ENCODE measurements at regions not wholly inside any gene's neighbourhood (a gene's known extent, or its start where the extent isn't known, plus 50 kb on each side); places are given as distances from the start of the nearest gene placed in this dataset.

GRCh38 chr14:101411779-101412178, 149.5 kb upstream of the DIO3 start:
- Mint-ChIP-seq H3K27ac (no peak overlapping the region), H3K9me3 (no peaks in the 10 kb centered on the region), H3K4me3 (no peak overlapping the region), H3K36me3 (ENCODE audit: low read depth) (no peaks in the 10 kb centered on the region), H3K27me3 (peaks cover 19% of the 10 kb centered on the region), H3K4me1 (no peaks in the 10 kb centered on the region)
- CTCF ChIA-PET, result no interaction called here
- POLR2A ChIA-PET, result no interaction called here
- DNase-seq, result no peak

DNA sequence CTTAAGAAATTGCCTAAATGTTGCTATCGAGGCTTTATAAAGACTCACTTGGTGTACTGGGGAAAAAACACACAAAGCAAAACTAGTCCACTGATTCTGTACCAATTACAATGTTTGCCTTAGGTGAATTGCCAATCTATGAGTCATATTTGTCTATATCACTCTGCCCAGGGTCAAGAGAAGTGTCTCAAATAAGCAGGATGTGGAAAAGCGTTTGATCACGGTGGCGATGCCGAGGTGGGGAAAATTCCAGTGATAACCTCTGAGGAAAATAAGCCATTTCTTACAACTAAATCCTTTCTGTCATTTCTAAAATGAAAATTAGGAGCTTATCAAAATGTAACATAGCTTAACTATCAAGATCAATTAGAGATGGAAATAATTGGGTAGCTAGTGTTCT, 148.6 kb upstream of the DIO3 start:
- H3K9me3 Mint-ChIP-seq, result no peaks in the 10 kb centered on the region
- ChIA-PET POLR2A (no interaction called here), CTCF (no interaction called here)
- H3K4me1 Mint-ChIP-seq, result no peaks in the 10 kb centered on the region
- H3K36me3 Mint-ChIP-seq (ENCODE audit: low read depth), result no peaks in the 10 kb centered on the region
- DNase-seq, result no peak
- no peak overlapping the region for H3K4me3 Mint-ChIP-seq
- H3K27ac Mint-ChIP-seq, result no peak overlapping the region
- H3K27me3 Mint-ChIP-seq, result peaks cover 24% of the 10 kb centered on the region

DNA sequence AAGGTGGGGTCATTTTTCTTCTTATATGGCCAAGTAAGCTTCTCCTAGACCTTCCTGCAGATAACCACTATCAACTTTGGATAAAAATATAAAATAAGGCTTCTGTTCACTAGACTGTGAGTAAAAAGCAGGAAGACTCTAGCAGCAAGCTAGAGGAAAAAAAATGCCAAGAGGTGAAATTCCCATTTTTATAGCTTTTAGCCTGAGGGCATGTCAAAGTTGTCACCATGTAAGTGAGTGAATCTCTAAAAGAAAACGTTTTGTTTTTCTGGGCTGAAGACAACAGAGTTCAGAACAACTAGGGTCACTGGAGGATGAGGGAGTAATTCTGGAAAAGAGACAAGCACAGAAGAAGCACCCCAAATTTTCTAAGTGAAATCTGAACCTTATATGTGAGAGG, 143.9 kb upstream of the DIO3 start:
- H3K9me3 Mint-ChIP-seq, result no peaks in the 10 kb centered on the region
- POLR2A ChIA-PET, result no interaction called here
- DNase-seq, result no peak
- H3K4me1 Mint-ChIP-seq, result no peaks in the 10 kb centered on the region
- CTCF ChIA-PET, result no interaction called here
- peaks cover 41% of the 10 kb centered on the region for H3K27me3 Mint-ChIP-seq
- no peak overlapping the region for H3K4me3 Mint-ChIP-seq
- H3K27ac Mint-ChIP-seq, result no peak overlapping the region
- H3K36me3 Mint-ChIP-seq (ENCODE audit: low read depth), result no peaks in the 10 kb centered on the region

GRCh38 chr14:101418601-101419000, 142.7 kb upstream of the DIO3 start:
- no peak overlapping the region for H3K4me3 Mint-ChIP-seq
- H3K9me3 Mint-ChIP-seq, result no peaks in the 10 kb centered on the region
- H3K36me3 Mint-ChIP-seq (ENCODE audit: low read depth), result no peaks in the 10 kb centered on the region

DNA sequence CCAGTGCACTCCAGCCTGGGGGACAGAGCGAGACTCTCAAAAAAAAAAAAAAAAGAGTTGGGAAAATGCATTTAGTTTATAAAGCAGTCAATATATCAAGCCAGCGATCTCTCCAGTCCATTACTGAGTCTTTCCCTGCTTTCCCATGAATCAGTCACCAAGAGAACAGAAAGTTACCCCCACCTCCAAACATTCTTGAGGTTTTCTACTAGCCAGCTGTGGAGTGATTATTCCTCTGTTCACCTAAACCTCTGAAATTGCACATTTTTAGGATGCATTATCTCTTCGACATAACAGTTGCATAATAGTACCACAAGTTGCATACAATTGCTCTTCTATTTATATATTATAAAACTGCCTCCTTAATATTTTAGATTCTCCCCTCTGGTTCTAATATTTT, 134.8 kb upstream of the DIO3 start:
- Mint-ChIP-seq H3K4me1 (no peaks in the 10 kb centered on the region), H3K4me3 (no peak overlapping the region), H3K27me3 (peaks cover 58% of the 10 kb centered on the region), H3K36me3 (ENCODE audit: low read depth) (no peaks in the 10 kb centered on the region), H3K27ac (no peak overlapping the region), H3K9me3 (peaks cover 5% of the 10 kb centered on the region)
- CTCF ChIA-PET, result no interaction called here
- no peak for DNase-seq
- POLR2A ChIA-PET, result no interaction called here

More at GRCh38 chr14:101418601-101419000, 142.7 kb upstream of the DIO3 start:
- CTCF ChIA-PET, result no interaction called here
- Mint-ChIP-seq H3K27ac (no peak overlapping the region), H3K27me3 (peaks cover 45% of the 10 kb centered on the region), H3K4me1 (no peaks in the 10 kb centered on the region)
- POLR2A ChIA-PET, result no interaction called here
- DNase-seq, result no peak

GRCh38 chr14:101428409-101428808, 132.9 kb upstream of the DIO3 start:
- Mint-ChIP-seq H3K27me3 (peaks cover 61% of the 10 kb centered on the region), H3K9me3 (peaks cover 5% of the 10 kb centered on the region), H3K27ac (no peak overlapping the region), H3K4me1 (no peaks in the 10 kb centered on the region), H3K36me3 (ENCODE audit: low read depth) (no peaks in the 10 kb centered on the region), H3K4me3 (no peak overlapping the region)
- DNase-seq, result no peak
- CTCF ChIA-PET, result no interaction called here
- POLR2A ChIA-PET, result no interaction called here

DNA sequence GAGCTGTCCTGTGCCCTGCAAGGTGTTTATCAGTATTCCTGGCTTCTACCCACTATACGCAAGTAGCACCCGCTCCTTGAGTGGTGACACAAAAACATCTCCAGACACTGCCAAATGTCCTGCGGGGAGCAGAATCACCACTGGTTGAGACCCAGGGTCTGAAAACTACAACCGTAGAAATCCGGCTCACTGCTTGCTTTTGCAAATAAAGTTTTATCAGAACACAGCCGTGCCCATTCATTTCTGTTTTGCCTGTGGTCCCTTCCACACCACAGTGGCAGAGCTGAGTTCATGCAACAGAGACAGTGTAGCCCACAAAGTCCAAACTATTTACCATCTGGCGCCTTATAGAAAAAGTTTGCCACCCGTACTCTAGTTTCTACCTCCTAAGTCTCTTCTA, 125.7 kb upstream of the DIO3 start:
- Mint-ChIP-seq H3K36me3 (ENCODE audit: low read depth) (no peaks in the 10 kb centered on the region), H3K27ac (no peak overlapping the region), H3K4me1 (no peaks in the 10 kb centered on the region), H3K9me3 (no peaks in the 10 kb centered on the region), H3K4me3 (no peak overlapping the region), H3K27me3 (peaks cover 73% of the 10 kb centered on the region)
- DNase-seq, result no peak
- ChIA-PET CTCF (no interaction called here), POLR2A (no interaction called here)

GRCh38 chr14:101439023-101439422, 122.3 kb upstream of the DIO3 start:
- Mint-ChIP-seq H3K36me3 (ENCODE audit: low read depth) (no peaks in the 10 kb centered on the region), H3K9me3 (peaks cover under 1% of the 10 kb centered on the region), H3K4me3 (no peak overlapping the region), H3K4me1 (peaks cover 19% of the 10 kb centered on the region), H3K27me3 (peaks cover 80% of the 10 kb centered on the region), H3K27ac (no peak overlapping the region)
- DNase-seq, result no peak
- ChIA-PET POLR2A (no interaction called here), CTCF (no interaction called here)

GRCh38 chr14:101440496-101440895, 120.8 kb upstream of the DIO3 start:
- Mint-ChIP-seq H3K4me1 (peaks cover 19% of the 10 kb centered on the region), H3K27ac (no peak overlapping the region), H3K9me3 (peaks cover 3% of the 10 kb centered on the region), H3K27me3 (peaks cover 82% of the 10 kb centered on the region), H3K4me3 (no peak overlapping the region), H3K36me3 (ENCODE audit: low read depth) (no peaks in the 10 kb centered on the region)
- ChIA-PET POLR2A (no interaction called here), CTCF (no interaction called here)
- no peak for DNase-seq

DNA sequence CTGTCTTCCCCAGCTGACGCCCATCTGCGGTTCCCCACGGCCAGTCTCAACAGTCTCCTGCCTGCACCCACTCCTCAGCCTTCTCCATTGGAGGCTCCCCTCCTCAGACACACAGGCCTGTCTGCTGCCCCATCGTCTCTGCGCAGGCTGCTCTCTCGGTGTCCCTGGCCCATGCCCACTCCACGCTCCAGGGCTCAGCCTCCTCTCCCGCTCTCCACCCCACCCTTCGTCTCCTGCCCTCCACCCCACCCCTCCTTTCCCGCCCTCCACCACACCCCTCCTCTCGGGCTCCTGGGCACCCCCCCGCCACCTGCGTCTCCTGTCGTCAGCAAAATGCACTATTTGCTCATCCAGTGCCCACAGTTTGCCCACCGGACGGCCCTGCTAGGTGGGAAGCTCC, 119.6 kb upstream of the DIO3 start:
- no peak for DNase-seq
- POLR2A ChIA-PET, result no interaction called here
- Mint-ChIP-seq H3K36me3 (ENCODE audit: low read depth) (no peaks in the 10 kb centered on the region), H3K4me1 (peaks cover 19% of the 10 kb centered on the region), H3K27ac (no peak overlapping the region), H3K4me3 (no peak overlapping the region), H3K9me3 (peaks cover 3% of the 10 kb centered on the region), H3K27me3 (peaks cover 81% of the 10 kb centered on the region)
- CTCF ChIA-PET, result no interaction called here

DNA sequence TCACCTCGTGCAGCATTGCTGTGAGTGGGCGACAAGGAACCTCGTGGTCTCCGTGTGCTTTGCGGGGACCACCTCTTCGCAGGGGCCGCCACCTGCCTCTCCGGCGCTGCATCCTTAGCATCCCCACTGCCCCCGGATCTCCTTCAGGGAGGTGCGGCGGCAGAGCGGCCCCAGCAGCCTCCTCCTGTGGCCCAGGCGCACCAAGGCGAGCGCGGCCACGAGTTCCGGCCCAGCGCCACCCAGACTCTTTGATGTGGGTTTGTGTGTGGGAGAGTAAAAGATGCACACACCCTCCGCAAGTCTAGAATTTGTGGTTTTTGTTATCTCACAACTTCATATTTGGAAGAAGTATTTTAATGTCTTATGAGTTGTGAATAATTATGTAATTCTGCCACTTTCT, 118.8 kb upstream of the DIO3 start:
- Mint-ChIP-seq H3K27me3 (peaks cover 82% of the 10 kb centered on the region), H3K4me1 (peaks cover 19% of the 10 kb centered on the region), H3K27ac (peak overlapping the region; percentile 7), H3K4me3 (peak overlapping the region; percentile 2), H3K36me3 (ENCODE audit: low read depth) (no peaks in the 10 kb centered on the region), H3K9me3 (peaks cover 3% of the 10 kb centered on the region)
- ChIA-PET CTCF (no interaction called here), POLR2A (no interaction called here)
- peak; percentile 79 for DNase-seq

DNA sequence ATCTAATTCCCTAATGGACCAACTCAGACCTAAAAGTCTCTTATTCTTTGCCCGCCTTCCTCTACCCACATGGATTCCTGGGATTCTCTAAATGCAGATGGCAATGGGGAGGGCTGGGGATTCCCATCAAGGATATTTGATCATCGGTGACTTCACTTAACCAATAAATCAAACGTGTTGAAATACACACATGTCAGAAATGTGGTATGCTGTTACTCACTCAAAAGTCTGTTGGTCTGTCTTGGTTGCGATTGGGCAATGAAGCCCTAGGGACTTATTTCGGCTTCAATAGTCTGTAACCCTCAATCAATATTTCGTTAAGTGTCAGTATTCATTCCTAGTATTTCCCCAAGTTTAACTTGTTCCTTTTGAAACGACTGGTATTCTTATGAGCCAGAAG, 117.2 kb upstream of the DIO3 start:
- CTCF ChIA-PET, result no interaction called here
- no peak overlapping the region for H3K4me3 Mint-ChIP-seq

DNA sequence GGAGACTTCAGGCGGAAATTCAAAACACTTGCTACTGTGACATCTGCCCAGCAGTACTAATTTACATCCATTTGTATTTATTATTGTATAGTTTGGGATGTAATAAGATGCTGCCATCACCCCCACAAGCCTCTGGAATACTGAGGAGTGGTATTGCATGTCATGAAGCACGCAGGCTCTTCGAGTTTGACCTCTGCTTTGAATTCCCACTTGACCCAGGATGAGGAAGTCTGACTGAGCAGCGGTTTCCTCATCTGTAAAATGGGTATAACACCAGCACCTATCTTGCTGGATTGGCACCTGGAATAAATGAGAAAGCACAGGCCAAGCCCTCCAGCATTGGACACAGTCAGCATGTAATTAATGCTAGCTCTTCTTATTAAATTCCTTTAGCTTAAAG, 116.0 kb upstream of the DIO3 start:
- Mint-ChIP-seq H3K27me3 (peaks cover 81% of the 10 kb centered on the region), H3K9me3 (peaks cover 3% of the 10 kb centered on the region), H3K36me3 (ENCODE audit: low read depth) (no peaks in the 10 kb centered on the region), H3K27ac (no peak overlapping the region), H3K4me3 (no peak overlapping the region), H3K4me1 (peaks cover 19% of the 10 kb centered on the region)
- CTCF ChIA-PET, result no interaction called here
- POLR2A ChIA-PET, result no interaction called here
- no peak for DNase-seq

More for the DNA sequence above, 117.2 kb upstream of the DIO3 start:
- H3K27me3 Mint-ChIP-seq, result peaks cover 79% of the 10 kb centered on the region
- POLR2A ChIA-PET, result no interaction called here
- peaks cover 3% of the 10 kb centered on the region for H3K9me3 Mint-ChIP-seq
- no peak overlapping the region for H3K27ac Mint-ChIP-seq
- H3K4me1 Mint-ChIP-seq, result peaks cover 19% of the 10 kb centered on the region
- no peak for DNase-seq
- no peaks in the 10 kb centered on the region for H3K36me3 Mint-ChIP-seq (ENCODE audit: low read depth)

DNA sequence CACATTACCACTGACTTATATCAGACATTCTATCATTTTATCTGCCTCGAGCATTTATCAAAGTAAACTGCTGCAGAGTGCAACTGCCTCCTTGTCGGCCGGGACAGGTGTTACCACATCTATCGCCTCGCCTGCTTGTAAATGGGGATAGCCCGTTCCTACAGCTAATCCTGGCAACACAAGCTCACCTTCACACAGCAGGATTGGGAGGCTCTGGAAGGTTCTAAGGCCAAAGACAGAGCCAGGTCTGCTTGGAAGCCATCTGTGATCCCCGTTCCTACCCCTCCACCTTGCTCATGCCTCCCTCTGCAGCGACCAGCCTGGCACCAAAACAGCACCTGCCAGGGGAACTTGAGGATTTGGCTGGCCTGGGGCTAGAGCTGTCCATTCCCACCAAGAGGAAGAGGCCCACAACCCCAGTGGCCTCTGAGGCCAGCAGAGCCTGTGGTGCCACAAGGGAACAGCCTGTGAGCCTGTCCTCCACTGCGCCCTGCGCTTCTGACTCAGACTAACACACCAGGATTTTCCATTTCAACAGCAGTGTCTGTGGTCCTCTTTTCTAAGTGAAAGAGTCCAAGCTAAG, 114.8 kb upstream of the DIO3 start:
- Mint-ChIP-seq H3K4me1 (peaks cover 19% of the 10 kb centered on the region), H3K4me3 (no peak overlapping the region), H3K9me3 (peaks cover 3% of the 10 kb centered on the region), H3K27me3 (peaks cover 80% of the 10 kb centered on the region), H3K36me3 (ENCODE audit: low read depth) (no peaks in the 10 kb centered on the region), H3K27ac (no peak overlapping the region)
- DNase-seq, result no peak
- ChIA-PET POLR2A (no interaction called here), CTCF (no interaction called here)

Data from activated CD4-positive, alpha-beta T cell treated with anti-CD3 and anti-CD28 coated beads, Interleukin-2, amount 10 ng/mL, durations not matched to agents 7 days and 5 days (primary cell).